ENCODE measurements at regions not wholly inside any gene's neighbourhood (a gene's known extent, or its start where the extent isn't known, plus 50 kb on each side); places are given as distances from the start of the nearest gene placed in this dataset.

DNA sequence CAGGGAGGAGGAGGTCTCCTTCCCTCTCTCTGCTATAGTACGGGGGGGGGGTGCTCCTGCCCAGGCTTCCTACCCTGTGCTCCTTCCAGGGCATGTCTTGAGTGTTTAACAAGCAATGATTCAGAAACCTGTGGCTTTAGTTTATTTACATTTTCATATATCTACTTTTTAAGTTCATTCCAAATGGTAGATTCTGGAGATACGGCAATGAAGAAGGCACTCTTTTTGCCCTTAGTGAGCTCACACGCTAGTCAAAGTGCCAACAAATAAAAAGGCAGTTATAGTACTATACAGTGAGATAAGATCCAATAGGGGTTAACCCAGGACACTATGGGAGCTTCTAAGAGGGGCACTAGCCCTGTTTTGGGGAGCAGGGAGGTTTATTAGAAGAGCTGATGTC is 169.3 kb upstream of the CACNA1E start:
- H4K20me1 ChIP-seq (ENCODE audit: insufficient read depth, low read length) = no peaks in the 10 kb centered on the region
- TF ChIP-seq EZH2 (IDR thresholded peaks at IDR 0.05; ENCODE audit: insufficient read depth, low read length) = no peak
- TF ChIP-seq, protein P1, sequence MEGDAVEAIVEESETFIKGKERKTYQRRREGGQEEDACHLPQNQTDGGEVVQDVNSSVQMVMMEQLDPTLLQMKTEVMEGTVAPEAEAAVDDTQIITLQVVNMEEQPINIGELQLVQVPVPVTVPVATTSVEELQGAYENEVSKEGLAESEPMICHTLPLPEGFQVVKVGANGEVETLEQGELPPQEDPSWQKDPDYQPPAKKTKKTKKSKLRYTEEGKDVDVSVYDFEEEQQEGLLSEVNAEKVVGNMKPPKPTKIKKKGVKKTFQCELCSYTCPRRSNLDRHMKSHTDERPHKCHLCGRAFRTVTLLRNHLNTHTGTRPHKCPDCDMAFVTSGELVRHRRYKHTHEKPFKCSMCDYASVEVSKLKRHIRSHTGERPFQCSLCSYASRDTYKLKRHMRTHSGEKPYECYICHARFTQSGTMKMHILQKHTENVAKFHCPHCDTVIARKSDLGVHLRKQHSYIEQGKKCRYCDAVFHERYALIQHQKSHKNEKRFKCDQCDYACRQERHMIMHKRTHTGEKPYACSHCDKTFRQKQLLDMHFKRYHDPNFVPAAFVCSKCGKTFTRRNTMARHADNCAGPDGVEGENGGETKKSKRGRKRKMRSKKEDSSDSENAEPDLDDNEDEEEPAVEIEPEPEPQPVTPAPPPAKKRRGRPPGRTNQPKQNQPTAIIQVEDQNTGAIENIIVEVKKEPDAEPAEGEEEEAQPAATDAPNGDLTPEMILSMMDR (IDR thresholded peaks at IDR 0.05; ENCODE audit: insufficient read depth, low read depth, low read length) = no peak
- DNase-seq (ENCODE audit: low read depth) (no peak), FAIRE-seq (no peak)
- H3K79me2 ChIP-seq (ENCODE audit: insufficient read depth, low read length) = no peaks in the 10 kb centered on the region
- peaks cover 36% of the 10 kb centered on the region for H3K27me3 ChIP-seq (ENCODE audit: insufficient read depth, low read length)
- H3K9me3 ChIP-seq (ENCODE audit: insufficient read depth, low read depth, low read length) = no peaks in the 10 kb centered on the region
- H3K9me3 Mint-ChIP-seq (ENCODE audit: unreplicated experiment) = peaks cover 1% of the 10 kb centered on the region
- peaks cover 14% of the 10 kb centered on the region for H3K4me1 Mint-ChIP-seq (ENCODE audit: low read depth, unreplicated experiment)
- no peak overlapping the region for H3K4me3 ChIP-seq (ENCODE audit: insufficient read depth, low read depth, low read length)
- H3K4me3 Mint-ChIP-seq (ENCODE audit: unreplicated experiment) = no peak overlapping the region
- no peak overlapping the region for H3K27ac Mint-ChIP-seq (ENCODE audit: unreplicated experiment)
- no peak overlapping the region for H3K27ac ChIP-seq (ENCODE audit: low read depth, low read length)
- no peak overlapping the region for H3K4me2 ChIP-seq (ENCODE audit: low read length)
- no peak overlapping the region for H2AFZ ChIP-seq (ENCODE audit: low read depth, low read length)
- H3K36me3 ChIP-seq (ENCODE audit: insufficient read depth, low read length) = no peaks in the 10 kb centered on the region
- peaks cover 56% of the 10 kb centered on the region for H3K27me3 Mint-ChIP-seq (ENCODE audit: low read depth, unreplicated experiment)
- H3K36me3 Mint-ChIP-seq (ENCODE audit: low read depth, unreplicated experiment) = no peaks in the 10 kb centered on the region
- H3K4me1 ChIP-seq (ENCODE audit: insufficient read depth, low read length) = no peaks in the 10 kb centered on the region
- H3K9ac ChIP-seq (ENCODE audit: low read length) = no peak overlapping the region

DNA sequence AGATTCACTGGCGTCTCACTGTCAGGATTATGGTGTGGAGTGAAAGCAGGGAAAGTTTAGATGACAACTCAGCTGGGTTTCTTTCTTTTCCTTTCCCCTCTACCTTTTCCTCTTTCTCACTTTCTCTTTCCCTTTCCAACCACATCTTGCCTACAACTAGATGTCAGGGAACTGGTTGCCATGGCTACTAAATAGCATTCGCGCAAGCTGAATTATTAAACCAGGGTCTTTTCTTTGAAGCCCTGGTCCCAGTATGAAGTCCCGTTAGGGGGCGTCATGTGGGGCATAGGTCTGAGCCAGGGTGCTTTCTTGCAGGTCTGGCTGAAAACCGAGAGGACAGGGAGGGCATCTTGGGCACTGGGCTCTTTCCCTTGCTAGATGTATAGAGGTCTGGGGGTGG is 168.4 kb upstream of the CACNA1E start:
- Histone ChIP-seq H3K27ac (ENCODE audit: low read depth, low read length) (no peak overlapping the region), H3K9ac (ENCODE audit: low read length) (no peak overlapping the region), H4K20me1 (ENCODE audit: insufficient read depth, low read length) (no peaks in the 10 kb centered on the region), H3K79me2 (ENCODE audit: insufficient read depth, low read length) (no peaks in the 10 kb centered on the region), H3K27me3 (ENCODE audit: insufficient read depth, low read length) (peaks cover 46% of the 10 kb centered on the region), H2AFZ (ENCODE audit: low read depth, low read length) (no peak overlapping the region), H3K4me3 (ENCODE audit: insufficient read depth, low read depth, low read length) (no peak overlapping the region), H3K4me2 (ENCODE audit: low read length) (no peak overlapping the region), H3K36me3 (ENCODE audit: insufficient read depth, low read length) (no peaks in the 10 kb centered on the region), H3K4me1 (ENCODE audit: insufficient read depth, low read length) (no peaks in the 10 kb centered on the region), H3K9me3 (ENCODE audit: insufficient read depth, low read depth, low read length) (no peaks in the 10 kb centered on the region)
- DNase-seq (ENCODE audit: low read depth) (no peak), FAIRE-seq (no peak)
- Mint-ChIP-seq H3K27me3 (ENCODE audit: low read depth, unreplicated experiment) (peaks cover 65% of the 10 kb centered on the region), H3K4me3 (ENCODE audit: unreplicated experiment) (no peak overlapping the region), H3K4me1 (ENCODE audit: low read depth, unreplicated experiment) (peaks cover 15% of the 10 kb centered on the region), H3K36me3 (ENCODE audit: low read depth, unreplicated experiment) (no peaks in the 10 kb centered on the region), H3K9me3 (ENCODE audit: unreplicated experiment) (peaks cover 2% of the 10 kb centered on the region), H3K27ac (ENCODE audit: unreplicated experiment) (no peak overlapping the region)
- TF ChIP-seq EZH2 (IDR thresholded peaks at IDR 0.05; ENCODE audit: insufficient read depth, low read length) = no peak
- TF ChIP-seq, protein P1 (IDR thresholded peaks at IDR 0.05; ENCODE audit: insufficient read depth, low read depth, low read length) = no peak

DNA sequence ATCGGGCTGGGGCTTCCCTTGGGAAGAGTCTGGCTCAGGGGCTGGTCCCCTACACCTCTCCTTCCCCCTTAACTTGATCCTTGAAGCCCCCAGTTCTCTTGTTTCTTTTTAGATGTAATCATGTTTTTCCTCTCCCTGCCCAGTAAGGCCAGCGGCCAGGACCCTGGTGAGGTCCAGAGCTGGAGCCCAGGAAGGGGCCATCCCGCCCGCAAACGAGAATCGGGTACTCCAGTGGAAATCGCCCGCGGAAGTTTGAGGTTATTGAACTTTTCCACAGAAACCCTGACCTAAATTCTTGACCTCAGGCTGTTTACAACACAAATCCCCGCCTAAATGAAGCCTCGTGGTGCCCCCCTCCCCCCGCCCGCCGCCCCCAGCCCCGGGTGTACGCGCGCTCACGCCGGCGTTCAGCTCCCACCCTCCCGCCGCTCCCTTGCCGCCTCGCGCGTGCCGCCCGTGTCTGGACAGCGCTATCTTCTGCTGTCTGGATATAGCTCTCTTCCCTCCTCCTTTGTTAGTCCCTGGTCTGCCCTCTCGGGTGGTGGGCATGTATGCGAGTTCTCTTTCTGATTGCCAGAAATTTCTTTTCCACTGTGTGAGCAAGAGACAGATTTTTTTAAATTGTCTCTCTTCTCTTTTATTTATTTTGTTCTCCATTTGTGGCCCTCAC is 165.9 kb upstream of the CACNA1E start:
- Histone ChIP-seq H3K27ac (ENCODE audit: low read depth, low read length) (no peak overlapping the region), H3K9me3 (ENCODE audit: insufficient read depth, low read depth, low read length) (no peaks in the 10 kb centered on the region), H3K79me2 (ENCODE audit: insufficient read depth, low read length) (no peaks in the 10 kb centered on the region), H3K9ac (ENCODE audit: low read length) (no peak overlapping the region), H4K20me1 (ENCODE audit: insufficient read depth, low read length) (no peaks in the 10 kb centered on the region), H3K4me2 (ENCODE audit: low read length) (no peak overlapping the region), H3K4me3 (ENCODE audit: insufficient read depth, low read depth, low read length) (no peak overlapping the region), H2AFZ (ENCODE audit: low read depth, low read length) (no peak overlapping the region), H3K27me3 (ENCODE audit: insufficient read depth, low read length) (peaks cover 48% of the 10 kb centered on the region), H3K4me1 (ENCODE audit: insufficient read depth, low read length) (no peaks in the 10 kb centered on the region), H3K36me3 (ENCODE audit: insufficient read depth, low read length) (no peaks in the 10 kb centered on the region)
- DNase-seq (ENCODE audit: low read depth) (no peak), FAIRE-seq (no peak)
- Mint-ChIP-seq H3K4me1 (ENCODE audit: low read depth, unreplicated experiment) (peaks cover 13% of the 10 kb centered on the region), H3K27me3 (ENCODE audit: low read depth, unreplicated experiment) (peaks cover 82% of the 10 kb centered on the region), H3K27ac (ENCODE audit: unreplicated experiment) (no peak overlapping the region), H3K9me3 (ENCODE audit: unreplicated experiment) (peaks cover 1% of the 10 kb centered on the region), H3K4me3 (ENCODE audit: unreplicated experiment) (peak overlapping the region; percentile 79), H3K36me3 (ENCODE audit: low read depth, unreplicated experiment) (no peaks in the 10 kb centered on the region)
- no peak for TF ChIP-seq EZH2 (IDR thresholded peaks at IDR 0.05; ENCODE audit: insufficient read depth, low read length)
- TF ChIP-seq, protein P1 (IDR thresholded peaks at IDR 0.05; ENCODE audit: insufficient read depth, low read depth, low read length) = no peak
